Mesothelial cell of epicardium (in vitro differentiated cells): ENCODE measurements at regions not wholly inside any gene's neighbourhood (a gene's known extent, or its start where the extent isn't known, plus 50 kb on each side); places are given as distances from the start of the nearest gene placed in this dataset.

Source experiments
- DNase-seq, 2 experiments: peaks; one replicate each; pipeline ENCODE4 v3.0.0; 2021; ENCODE audit warnings: low spot score in 2 of 2; ENCODE audit not compliant: unreplicated experiment in 2 of 2
- H3K27ac Mint-ChIP-seq: 2 replicates; pipeline ENCODE4 v1.8.0; 2021; ENCODE audit warnings: mixed read lengths
- H3K27me3 Mint-ChIP-seq: 2 replicates; pipeline ENCODE4 v1.8.0; 2021; ENCODE audit warnings: low read depth, mixed read lengths
- H3K36me3 Mint-ChIP-seq: 2 replicates; pipeline ENCODE4 v1.8.0; 2021; ENCODE audit warnings: mixed read lengths
- H3K4me1 Mint-ChIP-seq: 2 replicates; pipeline ENCODE4 v1.8.0; 2021; ENCODE audit warnings: mixed read lengths
- H3K4me3 Mint-ChIP-seq: 2 replicates; pipeline ENCODE4 v1.8.0; 2021; ENCODE audit warnings: mild to moderate bottlenecking, moderate library complexity, mixed read lengths
- H3K9me3 Mint-ChIP-seq: 2 replicates; pipeline ENCODE4 v1.8.0; 2021; ENCODE audit warnings: mixed read lengths
- TF ChIP-seq, protein P1 (sequence below): fragments of 200-600 bp; sonication (generic); IDR thresholded peaks from one replicate; pipeline ENCODE4 v1.5.0; 2021; ENCODE audit warnings: antibody characterized with exemption; ENCODE audit not compliant: unreplicated experiment

DNA sequence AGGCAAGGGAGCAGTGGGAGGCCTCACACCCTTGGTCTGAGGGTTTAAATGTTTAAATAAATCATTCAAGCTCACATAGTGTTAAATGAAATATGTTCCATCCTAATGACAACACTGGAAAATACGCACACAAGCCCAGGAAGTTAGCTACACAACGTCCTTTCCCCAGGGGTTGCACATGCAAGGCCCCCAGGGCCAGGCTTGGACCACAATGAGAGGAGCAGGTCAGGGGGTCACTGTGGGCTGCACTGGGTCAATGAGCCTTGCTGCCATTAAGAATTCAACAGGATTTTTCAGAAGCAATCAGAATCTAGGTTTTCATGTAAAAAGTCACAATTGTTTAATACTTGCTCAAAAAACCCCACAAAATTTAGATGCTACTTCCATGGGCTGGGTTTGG, 64.9 kb upstream of the ADCY1 start:
- Mint-ChIP-seq H3K9me3 (peaks cover 36% of the 10 kb centered on the region), H3K27me3 (peaks cover 1% of the 10 kb centered on the region)

DNA sequence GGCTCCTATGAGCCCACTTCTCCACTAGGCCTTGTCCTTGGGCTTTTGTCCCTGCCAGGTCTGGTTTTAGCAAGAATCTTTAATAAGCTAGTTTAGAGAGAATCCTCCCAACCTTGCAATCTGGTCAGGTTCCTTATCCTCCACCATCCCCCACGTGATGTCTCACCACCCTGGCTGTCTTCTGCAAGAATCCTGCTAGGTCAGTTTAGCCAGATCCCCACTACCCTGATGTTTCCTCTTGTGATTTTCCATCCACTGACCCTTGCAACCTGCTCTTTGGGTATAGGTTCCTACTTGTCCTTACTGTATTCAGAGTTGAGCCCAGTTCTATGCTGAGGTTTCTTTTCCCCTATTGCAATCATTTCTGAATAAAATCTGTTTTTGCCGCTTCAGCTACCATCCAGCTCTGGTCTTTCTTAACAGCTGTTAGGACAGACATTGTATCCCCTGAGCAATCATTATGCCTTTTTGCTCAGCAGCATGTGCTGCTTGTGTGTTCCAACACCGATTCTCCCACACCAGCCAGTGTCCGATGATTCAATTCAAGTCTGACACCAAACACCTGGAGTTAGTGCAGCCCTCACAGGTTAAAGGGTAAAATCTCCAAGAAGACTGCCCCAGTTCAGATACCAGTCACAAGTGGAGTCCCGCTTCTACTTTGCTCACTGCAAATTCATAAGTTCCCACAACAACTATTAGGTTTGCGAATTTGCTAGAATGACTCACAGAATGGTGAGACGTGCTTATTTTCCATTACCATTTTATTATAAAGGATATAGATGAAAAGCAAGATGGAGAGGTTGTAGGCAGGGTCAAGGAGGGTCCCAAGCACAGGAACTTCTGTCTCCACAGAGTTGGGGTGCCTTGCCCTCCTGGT, 62.2 kb upstream of the ADCY1 start:
- H3K36me3 Mint-ChIP-seq: peaks cover 2% of the 10 kb centered on the region
- peaks cover 31% of the 10 kb centered on the region for H3K4me1 Mint-ChIP-seq
- no peaks in the 10 kb centered on the region for H3K27me3 Mint-ChIP-seq
- H3K4me3 Mint-ChIP-seq: no peak overlapping the region
- TF ChIP-seq, protein P1, sequence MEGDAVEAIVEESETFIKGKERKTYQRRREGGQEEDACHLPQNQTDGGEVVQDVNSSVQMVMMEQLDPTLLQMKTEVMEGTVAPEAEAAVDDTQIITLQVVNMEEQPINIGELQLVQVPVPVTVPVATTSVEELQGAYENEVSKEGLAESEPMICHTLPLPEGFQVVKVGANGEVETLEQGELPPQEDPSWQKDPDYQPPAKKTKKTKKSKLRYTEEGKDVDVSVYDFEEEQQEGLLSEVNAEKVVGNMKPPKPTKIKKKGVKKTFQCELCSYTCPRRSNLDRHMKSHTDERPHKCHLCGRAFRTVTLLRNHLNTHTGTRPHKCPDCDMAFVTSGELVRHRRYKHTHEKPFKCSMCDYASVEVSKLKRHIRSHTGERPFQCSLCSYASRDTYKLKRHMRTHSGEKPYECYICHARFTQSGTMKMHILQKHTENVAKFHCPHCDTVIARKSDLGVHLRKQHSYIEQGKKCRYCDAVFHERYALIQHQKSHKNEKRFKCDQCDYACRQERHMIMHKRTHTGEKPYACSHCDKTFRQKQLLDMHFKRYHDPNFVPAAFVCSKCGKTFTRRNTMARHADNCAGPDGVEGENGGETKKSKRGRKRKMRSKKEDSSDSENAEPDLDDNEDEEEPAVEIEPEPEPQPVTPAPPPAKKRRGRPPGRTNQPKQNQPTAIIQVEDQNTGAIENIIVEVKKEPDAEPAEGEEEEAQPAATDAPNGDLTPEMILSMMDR: no peak
- no peak for DNase-seq
- H3K27ac Mint-ChIP-seq: no peak overlapping the region
- H3K9me3 Mint-ChIP-seq: peaks cover 14% of the 10 kb centered on the region

More for the DNA sequence above, 64.9 kb upstream of the ADCY1 start:
- Mint-ChIP-seq H3K4me1 (peaks cover 19% of the 10 kb centered on the region), H3K4me3 (no peak overlapping the region), H3K27ac (no peak overlapping the region), H3K36me3 (peaks cover 2% of the 10 kb centered on the region)
- TF ChIP-seq, protein P1: no peak
- no peak for DNase-seq

DNA sequence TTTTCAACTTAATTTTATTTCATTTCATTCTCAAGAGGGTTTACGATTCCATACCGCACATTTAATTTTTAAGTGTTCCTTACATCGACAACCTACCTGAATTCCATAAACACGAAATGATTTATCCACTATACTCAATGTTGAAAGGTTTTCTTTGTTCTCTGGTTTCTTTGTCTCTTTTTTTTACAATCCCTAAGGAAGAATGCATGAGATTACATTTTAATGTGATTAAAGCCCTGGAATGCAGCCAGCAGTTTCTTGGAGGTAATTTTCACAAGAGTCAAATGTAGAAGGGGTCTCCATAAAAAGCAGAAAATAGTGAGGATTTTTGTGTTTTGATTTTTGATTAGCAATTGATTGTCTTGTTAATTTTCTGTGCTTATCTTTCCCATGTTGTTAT, 59.2 kb upstream of the ADCY1 start:
- Mint-ChIP-seq H3K4me3 (no peak overlapping the region), H3K4me1 (peaks cover 31% of the 10 kb centered on the region)
- TF ChIP-seq, protein P1: no peak

DNA sequence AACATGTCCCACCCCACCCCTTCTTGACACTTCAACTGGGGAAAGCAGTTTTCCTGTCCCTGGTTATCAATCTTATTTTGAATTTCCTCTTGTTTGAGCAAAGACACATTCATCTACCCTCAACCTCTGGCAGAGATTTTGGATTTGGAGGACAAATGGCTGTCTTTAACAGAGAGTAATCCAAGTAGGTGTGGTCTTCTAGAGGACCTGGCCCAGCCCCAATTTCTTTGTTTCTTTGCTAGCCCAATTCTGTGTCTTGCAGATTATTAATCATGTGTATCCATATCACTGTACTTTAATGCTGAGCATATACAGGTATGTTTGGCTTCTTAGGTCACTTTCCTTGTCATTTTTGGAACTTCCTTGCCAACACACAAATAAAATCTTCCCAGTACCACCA, 58.8 kb upstream of the ADCY1 start:
- TF ChIP-seq, protein P1: no peak
- Mint-ChIP-seq H3K27me3 (peaks cover 3% of the 10 kb centered on the region), H3K4me1 (peaks cover 31% of the 10 kb centered on the region), H3K4me3 (no peak overlapping the region), H3K27ac (peak overlapping the region; percentile 69), H3K9me3 (peaks cover 23% of the 10 kb centered on the region), H3K36me3 (no peaks in the 10 kb centered on the region)
- no peak for DNase-seq

More for the DNA sequence above, 59.2 kb upstream of the ADCY1 start:
- Mint-ChIP-seq H3K27me3 (peaks cover 3% of the 10 kb centered on the region), H3K36me3 (no peaks in the 10 kb centered on the region), H3K9me3 (peaks cover 23% of the 10 kb centered on the region), H3K27ac (peak overlapping the region; percentile 69)
- DNase-seq: no peak
